Gastrocnemius medialis (tissue), 4 donors: ENCODE measurements at regions not wholly inside any gene's neighbourhood (a gene's known extent, or its start where the extent isn't known, plus 50 kb on each side); places are given as distances from the start of the nearest gene placed in this dataset.

Experiments
- ATAC-seq, 2 donors: fragments of 150-250 bp; one replicate each; pipeline ENCODE4 v1.9.1; 2016
- DNase-seq, 2 donors: peaks; one replicate each; pipeline ENCODE4 v3.0.0-alpha.2; 2019
- H3K27ac ChIP-seq, 4 donors: fragments of 200-600 bp; sonication (generic); 1 replicate in 1 of 4; 2 replicates in 3 of 4; pipeline ENCODE4 v1.5.1; 2016 to 2018; ENCODE audit warnings: mild to moderate bottlenecking in 2 of 4, moderate library complexity in 1 of 4
- H3K27me3 ChIP-seq, 3 donors: fragments of 200-600 bp; sonication (generic) in 2 of 3; 1 replicate in 1 of 3; 2 replicates in 2 of 3; pipeline versions ENCODE4 v1.5.1 to v1.6.0; 2016 to 2019; ENCODE audit warnings: mild to moderate bottlenecking in 1 of 3, moderate library complexity in 1 of 3
- H3K36me3 ChIP-seq, 2 donors: fragments of 200-600 bp; sonication (generic) in 1 of 2; one replicate each; pipeline ENCODE4 v1.5.1; 2017 to 2018
- H3K4me1 ChIP-seq, 2 donors: fragments of 200-600 bp; sonication (generic) in 1 of 2; one replicate each; pipeline ENCODE4 v1.5.1; 2016 to 2017; ENCODE audit warnings: mild to moderate bottlenecking in 2 of 2
- H3K4me3 ChIP-seq, 4 donors: fragments of 200-600 bp; sonication (generic) in 3 of 4; 1 replicate in 1 of 4; 2 replicates in 3 of 4; pipeline ENCODE4 v1.5.1; 2016 to 2019; ENCODE audit warnings: mild to moderate bottlenecking in 2 of 4
- H3K9me3 ChIP-seq, 3 donors: fragments of 200-600 bp; sonication (generic) in 2 of 3; 1 replicate in 1 of 3; 2 replicates in 2 of 3; pipeline ENCODE4 v1.5.1; 2016 to 2019
- POLR2A ChIP-seq, 2 donors: fragments of 450-650 bp; IDR thresholded peaks; one replicate each; pipeline ENCODE4 v1.6.1; 2017; ENCODE audit warnings: antibody characterized with exemption in 2 of 2, mild to moderate bottlenecking in 2 of 2, moderate library complexity in 2 of 2
- in situ Hi-C, 4 donors: fragments of 200-750 bp; cut with MboI; loops; one replicate each; pipeline versions ENCODE4 v1.15.0 to v1.8.0; 2017; ENCODE audit warnings: low sequenced_read_pairs in 4 of 4
- intact Hi-C: fragments of 100-400 bp; cut with DNase I; formaldehyde crosslinking; loops from one replicate; pipeline ENCODE4 v1.15.1; 2023; ENCODE audit warnings: low total_unique reads
- TF ChIP-seq, protein P1 (sequence below), 5 experiments: fragments of 450-650 bp in 3 of 5; fragments of 200-600 bp in 2 of 5; sonication (generic) in 2 of 5; IDR thresholded peaks in 4 of 5; conservative IDR thresholded peaks in 1 of 5; 1 replicate in 4 of 5; 2 replicates in 1 of 5; pipeline ENCODE4 v1.5.1; 2016 to 2019; ENCODE audit warnings: antibody characterized with exemption in 5 of 5, mild to moderate bottlenecking in 3 of 5, moderate library complexity in 3 of 5

DNA sequence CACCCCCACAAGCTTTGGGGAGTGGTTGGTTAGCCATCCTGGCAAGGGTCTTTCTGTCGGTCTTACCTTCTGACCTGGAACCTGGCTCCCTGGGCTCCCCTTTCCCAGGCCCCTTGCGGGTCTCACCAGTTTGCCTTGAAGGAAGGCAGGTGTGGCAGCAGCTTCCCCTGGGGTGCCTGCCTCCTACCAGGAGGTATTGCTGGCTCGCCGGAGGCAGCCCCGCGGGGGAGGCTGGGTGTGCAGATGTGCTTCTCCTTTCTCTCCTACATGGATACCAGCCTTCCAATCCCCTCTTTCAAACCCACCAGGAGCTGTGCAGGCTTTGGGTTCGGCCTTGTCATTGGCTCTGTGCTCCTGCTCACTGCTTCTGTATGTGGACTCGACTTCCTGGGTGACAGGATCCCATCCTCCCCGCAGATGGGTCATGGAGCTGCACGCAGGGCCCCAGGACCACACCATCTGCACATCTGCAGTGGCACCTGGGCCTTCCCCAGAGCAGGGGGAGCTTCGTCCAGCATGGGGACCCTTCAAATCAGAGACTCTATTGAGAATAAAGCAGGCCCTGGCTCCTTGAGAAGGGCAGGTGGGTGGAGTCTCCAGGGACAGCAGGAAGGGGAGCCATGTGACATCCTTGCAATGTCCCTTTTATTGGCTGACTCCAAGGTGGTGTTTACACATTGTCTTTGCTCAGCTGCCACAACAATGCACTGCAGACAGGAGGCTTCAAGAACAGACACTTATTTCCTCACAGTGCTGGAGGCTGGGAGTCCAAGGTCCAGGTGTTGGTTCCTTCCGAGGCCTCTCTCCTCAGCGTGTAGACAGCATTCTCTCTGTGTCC lies 592.0 kb downstream of the BRD1 start:
- ATAC-seq = no peak
- TF ChIP-seq, protein P1, sequence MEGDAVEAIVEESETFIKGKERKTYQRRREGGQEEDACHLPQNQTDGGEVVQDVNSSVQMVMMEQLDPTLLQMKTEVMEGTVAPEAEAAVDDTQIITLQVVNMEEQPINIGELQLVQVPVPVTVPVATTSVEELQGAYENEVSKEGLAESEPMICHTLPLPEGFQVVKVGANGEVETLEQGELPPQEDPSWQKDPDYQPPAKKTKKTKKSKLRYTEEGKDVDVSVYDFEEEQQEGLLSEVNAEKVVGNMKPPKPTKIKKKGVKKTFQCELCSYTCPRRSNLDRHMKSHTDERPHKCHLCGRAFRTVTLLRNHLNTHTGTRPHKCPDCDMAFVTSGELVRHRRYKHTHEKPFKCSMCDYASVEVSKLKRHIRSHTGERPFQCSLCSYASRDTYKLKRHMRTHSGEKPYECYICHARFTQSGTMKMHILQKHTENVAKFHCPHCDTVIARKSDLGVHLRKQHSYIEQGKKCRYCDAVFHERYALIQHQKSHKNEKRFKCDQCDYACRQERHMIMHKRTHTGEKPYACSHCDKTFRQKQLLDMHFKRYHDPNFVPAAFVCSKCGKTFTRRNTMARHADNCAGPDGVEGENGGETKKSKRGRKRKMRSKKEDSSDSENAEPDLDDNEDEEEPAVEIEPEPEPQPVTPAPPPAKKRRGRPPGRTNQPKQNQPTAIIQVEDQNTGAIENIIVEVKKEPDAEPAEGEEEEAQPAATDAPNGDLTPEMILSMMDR (IDR thresholded peaks at IDR 0.05 in 4 of 5, conservative IDR thresholded peaks at IDR 0.05 in 1 of 5) = no peak
- no peak for TF ChIP-seq POLR2A (IDR thresholded peaks at IDR 0.05)
- Histone ChIP-seq H3K4me1 (no peaks in the 10 kb centered on the region), H3K36me3 (no peaks in the 10 kb centered on the region), H3K9me3 (no peaks in the 10 kb centered on the region), H3K4me3 (no peak overlapping the region), H3K27me3 (no peaks in the 10 kb centered on the region), H3K27ac (no peak overlapping the region)
- in situ Hi-C loops (no loop called here), intact Hi-C loops (no loop called here)
- no peak for DNase-seq

DNA sequence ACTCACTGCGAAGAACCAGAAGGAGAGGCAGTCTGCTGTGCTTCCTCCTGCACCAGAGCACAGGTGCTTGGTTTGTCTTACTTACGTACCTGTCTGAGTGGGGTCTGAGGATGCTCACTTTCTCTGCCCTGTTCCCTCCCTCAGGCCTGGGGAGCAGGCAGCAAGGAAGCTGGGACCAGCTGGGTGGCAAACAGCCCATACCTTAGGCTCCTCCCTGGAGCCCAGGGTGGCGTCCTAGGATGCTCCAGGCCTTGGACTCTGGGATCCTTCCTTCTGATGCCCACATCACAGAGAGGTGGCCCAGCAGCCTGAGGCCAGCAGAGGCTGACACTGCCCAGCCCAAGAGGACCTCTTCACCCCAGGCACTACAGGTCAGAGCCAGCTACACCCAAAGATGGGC lies 593.2 kb downstream of the BRD1 start:
- Histone ChIP-seq H3K9me3 (no peaks in the 10 kb centered on the region), H3K27ac (no peak overlapping the region), H3K4me1 (no peaks in the 10 kb centered on the region), H3K36me3 (no peaks in the 10 kb centered on the region), H3K27me3 (no peaks in the 10 kb centered on the region), H3K4me3 (no peak overlapping the region)
- in situ Hi-C loops = no loop called here
- intact Hi-C loops = no loop called here
- ATAC-seq (no peak), DNase-seq (no peak)
- TF ChIP-seq, protein P1 (IDR thresholded peaks at IDR 0.05 in 4 of 5, conservative IDR thresholded peaks at IDR 0.05 in 1 of 5) = no peak
- TF ChIP-seq POLR2A (IDR thresholded peaks at IDR 0.05) = no peak

GRCh38 chr22:49233507-49234100 lies 594.1 kb downstream of the BRD1 start:
- no peaks in the 10 kb centered on the region for H3K27me3 ChIP-seq
- no peaks in the 10 kb centered on the region for H3K36me3 ChIP-seq
- no peaks in the 10 kb centered on the region for H3K4me1 ChIP-seq
- intact Hi-C loops (no loop called here), in situ Hi-C loops (no loop called here)
- H3K4me3 ChIP-seq = no peak overlapping the region
- H3K27ac ChIP-seq = no peak overlapping the region
- H3K9me3 ChIP-seq = no peaks in the 10 kb centered on the region
- DNase-seq (no peak), ATAC-seq (no peak)
- no peak for TF ChIP-seq POLR2A (IDR thresholded peaks at IDR 0.05)
- TF ChIP-seq, protein P1 (IDR thresholded peaks at IDR 0.05 in 4 of 5, conservative IDR thresholded peaks at IDR 0.05 in 1 of 5) = no peak

DNA sequence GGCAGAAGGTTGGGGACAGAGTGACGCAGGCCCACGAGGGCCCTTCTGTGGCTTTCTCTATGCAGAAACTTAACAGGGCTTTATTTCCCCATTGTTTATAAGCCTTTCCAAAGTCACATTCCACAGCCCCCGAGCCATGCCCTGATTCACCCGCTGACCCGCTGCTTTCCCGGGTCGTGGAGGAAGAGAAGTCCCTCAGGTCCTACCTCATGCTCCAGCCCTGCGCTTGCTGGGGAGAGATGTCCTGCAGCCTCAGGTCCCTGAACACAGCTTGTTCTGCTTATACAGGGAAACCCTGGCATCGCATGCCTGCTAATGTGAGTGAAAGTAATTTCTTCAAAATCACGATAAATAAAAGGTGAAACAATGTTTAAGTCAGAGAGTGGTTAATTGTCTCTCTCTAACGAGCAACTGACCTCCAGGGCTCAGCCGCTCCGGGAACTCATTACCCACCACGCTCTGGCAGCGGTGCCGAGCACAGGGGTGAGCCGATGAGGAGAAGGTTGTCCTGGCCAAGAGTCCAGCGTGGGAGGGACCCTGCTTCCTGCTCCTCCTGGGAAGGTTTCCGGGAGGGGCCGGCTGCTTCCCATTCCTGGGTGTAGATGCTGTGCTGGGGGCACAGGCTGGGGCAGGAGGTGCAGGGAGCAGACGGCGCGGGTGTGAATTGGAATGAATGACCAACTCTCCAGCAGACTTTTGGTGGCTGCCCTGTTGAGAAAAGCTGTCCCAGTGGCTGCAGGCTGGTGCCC lies 595.2 kb downstream of the BRD1 start:
- Histone ChIP-seq H3K27me3 (no peaks in the 10 kb centered on the region), H3K27ac (no peak overlapping the region), H3K36me3 (no peaks in the 10 kb centered on the region), H3K4me3 (no peak overlapping the region), H3K4me1 (no peaks in the 10 kb centered on the region), H3K9me3 (no peaks in the 10 kb centered on the region)
- no peak for ATAC-seq
- no peak for DNase-seq
- in situ Hi-C loops = no loop called here
- intact Hi-C loops = no loop called here
- no peak for TF ChIP-seq POLR2A (IDR thresholded peaks at IDR 0.05)
- TF ChIP-seq, protein P1 (IDR thresholded peaks at IDR 0.05 in 4 of 5, conservative IDR thresholded peaks at IDR 0.05 in 1 of 5) = no peak
